ENCODE measurements at regions not wholly inside any gene's neighbourhood (a gene's known extent, or its start where the extent isn't known, plus 50 kb on each side); places are given as distances from the start of the nearest gene placed in this dataset.

DNA sequence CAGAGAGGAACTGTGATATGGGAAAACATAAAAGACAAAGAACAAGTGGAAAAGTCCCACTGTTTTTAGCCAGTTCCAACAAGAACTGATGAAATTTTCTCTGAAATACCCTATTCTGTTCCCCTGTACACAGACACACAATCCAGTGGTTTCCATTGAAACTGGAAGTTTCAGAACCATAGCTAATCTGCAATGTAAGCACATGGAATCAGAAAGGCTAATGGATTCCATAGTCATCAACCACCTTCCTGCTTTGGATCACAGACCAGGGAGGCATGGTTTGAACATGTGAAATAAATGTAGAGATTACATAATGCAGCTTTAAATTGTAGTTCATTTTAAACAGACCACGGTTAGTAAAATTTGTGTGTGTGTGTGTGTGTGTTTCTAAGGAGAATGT, 242.1 kb downstream of the GJA1 start:
- TF ChIP-seq SPI1 (IDR thresholded peaks at IDR 0.05; ENCODE audit: borderline replicate concordance, low read depth, low read length) (no peak), NFRKB (IDR thresholded peaks at IDR 0.05; ENCODE audit: low read depth) (no peak), ZNF589 (CRISPR knock-in tag; IDR thresholded peaks at IDR 0.05; ENCODE audit: low read depth) (no peak), MAFF (IDR thresholded peaks at IDR 0.05; ENCODE audit: low read length) (no peak), ERF (CRISPR knock-in tag; IDR thresholded peaks at IDR 0.05) (no peak), JUNB (CRISPR knock-in tag; conservative IDR thresholded peaks at IDR 0.05) (no peak), GATA2 (CRISPR knock-in tag; IDR thresholded peaks at IDR 0.05) (no peak), TAF1 (IDR thresholded peaks at IDR 0.05; ENCODE audit: control insufficient read depth, extremely low read depth, insufficient read depth, low read length, severe bottlenecking) (no peak)
- TF ChIP-seq, protein P1, sequence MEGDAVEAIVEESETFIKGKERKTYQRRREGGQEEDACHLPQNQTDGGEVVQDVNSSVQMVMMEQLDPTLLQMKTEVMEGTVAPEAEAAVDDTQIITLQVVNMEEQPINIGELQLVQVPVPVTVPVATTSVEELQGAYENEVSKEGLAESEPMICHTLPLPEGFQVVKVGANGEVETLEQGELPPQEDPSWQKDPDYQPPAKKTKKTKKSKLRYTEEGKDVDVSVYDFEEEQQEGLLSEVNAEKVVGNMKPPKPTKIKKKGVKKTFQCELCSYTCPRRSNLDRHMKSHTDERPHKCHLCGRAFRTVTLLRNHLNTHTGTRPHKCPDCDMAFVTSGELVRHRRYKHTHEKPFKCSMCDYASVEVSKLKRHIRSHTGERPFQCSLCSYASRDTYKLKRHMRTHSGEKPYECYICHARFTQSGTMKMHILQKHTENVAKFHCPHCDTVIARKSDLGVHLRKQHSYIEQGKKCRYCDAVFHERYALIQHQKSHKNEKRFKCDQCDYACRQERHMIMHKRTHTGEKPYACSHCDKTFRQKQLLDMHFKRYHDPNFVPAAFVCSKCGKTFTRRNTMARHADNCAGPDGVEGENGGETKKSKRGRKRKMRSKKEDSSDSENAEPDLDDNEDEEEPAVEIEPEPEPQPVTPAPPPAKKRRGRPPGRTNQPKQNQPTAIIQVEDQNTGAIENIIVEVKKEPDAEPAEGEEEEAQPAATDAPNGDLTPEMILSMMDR (IDR thresholded peaks at IDR 0.05 in 2 of 3, conservative IDR thresholded peaks at IDR 0.05 in 1 of 3; ENCODE audit: insufficient read depth in 2 of 3, low read depth in 1 of 3, low read length in 3 of 3), result no peak
- TF ChIP-seq, protein P2, sequence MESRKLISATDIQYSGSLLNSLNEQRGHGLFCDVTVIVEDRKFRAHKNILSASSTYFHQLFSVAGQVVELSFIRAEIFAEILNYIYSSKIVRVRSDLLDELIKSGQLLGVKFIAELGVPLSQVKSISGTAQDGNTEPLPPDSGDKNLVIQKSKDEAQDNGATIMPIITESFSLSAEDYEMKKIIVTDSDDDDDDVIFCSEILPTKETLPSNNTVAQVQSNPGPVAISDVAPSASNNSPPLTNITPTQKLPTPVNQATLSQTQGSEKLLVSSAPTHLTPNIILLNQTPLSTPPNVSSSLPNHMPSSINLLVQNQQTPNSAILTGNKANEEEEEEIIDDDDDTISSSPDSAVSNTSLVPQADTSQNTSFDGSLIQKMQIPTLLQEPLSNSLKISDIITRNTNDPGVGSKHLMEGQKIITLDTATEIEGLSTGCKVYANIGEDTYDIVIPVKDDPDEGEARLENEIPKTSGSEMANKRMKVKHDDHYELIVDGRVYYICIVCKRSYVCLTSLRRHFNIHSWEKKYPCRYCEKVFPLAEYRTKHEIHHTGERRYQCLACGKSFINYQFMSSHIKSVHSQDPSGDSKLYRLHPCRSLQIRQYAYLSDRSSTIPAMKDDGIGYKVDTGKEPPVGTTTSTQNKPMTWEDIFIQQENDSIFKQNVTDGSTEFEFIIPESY (CRISPR knock-in tag; IDR thresholded peaks at IDR 0.05), result no peak
- TF ChIP-seq, protein P3, sequence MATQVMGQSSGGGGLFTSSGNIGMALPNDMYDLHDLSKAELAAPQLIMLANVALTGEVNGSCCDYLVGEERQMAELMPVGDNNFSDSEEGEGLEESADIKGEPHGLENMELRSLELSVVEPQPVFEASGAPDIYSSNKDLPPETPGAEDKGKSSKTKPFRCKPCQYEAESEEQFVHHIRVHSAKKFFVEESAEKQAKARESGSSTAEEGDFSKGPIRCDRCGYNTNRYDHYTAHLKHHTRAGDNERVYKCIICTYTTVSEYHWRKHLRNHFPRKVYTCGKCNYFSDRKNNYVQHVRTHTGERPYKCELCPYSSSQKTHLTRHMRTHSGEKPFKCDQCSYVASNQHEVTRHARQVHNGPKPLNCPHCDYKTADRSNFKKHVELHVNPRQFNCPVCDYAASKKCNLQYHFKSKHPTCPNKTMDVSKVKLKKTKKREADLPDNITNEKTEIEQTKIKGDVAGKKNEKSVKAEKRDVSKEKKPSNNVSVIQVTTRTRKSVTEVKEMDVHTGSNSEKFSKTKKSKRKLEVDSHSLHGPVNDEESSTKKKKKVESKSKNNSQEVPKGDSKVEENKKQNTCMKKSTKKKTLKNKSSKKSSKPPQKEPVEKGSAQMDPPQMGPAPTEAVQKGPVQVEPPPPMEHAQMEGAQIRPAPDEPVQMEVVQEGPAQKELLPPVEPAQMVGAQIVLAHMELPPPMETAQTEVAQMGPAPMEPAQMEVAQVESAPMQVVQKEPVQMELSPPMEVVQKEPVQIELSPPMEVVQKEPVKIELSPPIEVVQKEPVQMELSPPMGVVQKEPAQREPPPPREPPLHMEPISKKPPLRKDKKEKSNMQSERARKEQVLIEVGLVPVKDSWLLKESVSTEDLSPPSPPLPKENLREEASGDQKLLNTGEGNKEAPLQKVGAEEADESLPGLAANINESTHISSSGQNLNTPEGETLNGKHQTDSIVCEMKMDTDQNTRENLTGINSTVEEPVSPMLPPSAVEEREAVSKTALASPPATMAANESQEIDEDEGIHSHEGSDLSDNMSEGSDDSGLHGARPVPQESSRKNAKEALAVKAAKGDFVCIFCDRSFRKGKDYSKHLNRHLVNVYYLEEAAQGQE (IDR thresholded peaks at IDR 0.05; ENCODE audit: borderline replicate concordance), result no peak
- TF ChIP-seq, protein P3 (CRISPR knock-in tag; IDR thresholded peaks at IDR 0.05; ENCODE audit: low read depth), result no peak

Data from K562 (cell line).